Esophagus squamous epithelium (tissue), 5 donors: ENCODE measurements at regions not wholly inside any gene's neighbourhood (a gene's known extent, or its start where the extent isn't known, plus 50 kb on each side); places are given as distances from the start of the nearest gene placed in this dataset.

Source experiments
- DNase-seq: peaks from one replicate; lab custom pipeline; 2025; lab: John Stamatoyannopoulos, UW
- H3K27ac ChIP-seq, 4 donors: fragments of 200-600 bp; sonication (generic); one replicate each; pipeline ENCODE4 v1.5.1; 2016 to 2019; ENCODE audit warnings: mild to moderate bottlenecking in 1 of 4
- H3K27me3 ChIP-seq, 4 donors: fragments of 200-600 bp; sonication (generic); 1 replicate in 3 of 4; 2 replicates in 1 of 4; pipeline versions ENCODE4 v1.5.1 to v1.6.0; 2017 to 2021; ENCODE audit warnings: antibody characterized with exemption in 1 of 4
- H3K36me3 ChIP-seq, 3 donors: fragments of 200-600 bp; sonication (generic); one replicate each; pipeline ENCODE4 v1.5.1; 2016 to 2019
- H3K4me1 ChIP-seq, 3 donors: fragments of 200-600 bp; sonication (generic); one replicate each; pipeline ENCODE4 v1.5.1; 2017 to 2019
- H3K4me3 ChIP-seq, 4 donors: fragments of 200-600 bp; sonication (generic); 1 replicate in 3 of 4; 2 replicates in 1 of 4; pipeline ENCODE4 v1.5.1; 2016 to 2019; ENCODE audit warnings: mild to moderate bottlenecking in 2 of 4, moderate library complexity in 1 of 4
- H3K9me3 ChIP-seq, 3 donors: fragments of 200-600 bp; sonication (generic); one replicate each; pipeline ENCODE4 v1.5.1; 2016 to 2019
- POLR2A ChIP-seq, 4 donors: fragments of 450-650 bp; IDR thresholded peaks; one replicate each; pipeline ENCODE4 v1.6.1; 2017; ENCODE audit warnings: antibody characterized with exemption in 4 of 4, mild to moderate bottlenecking in 4 of 4, moderate library complexity in 3 of 4
- WGBS, 2 donors: methylation state at CpG; one replicate each; pipeline ENCODE4 v1.1.5; 2018; 5-methylcytosine and 5-hydroxymethylcytosine counted together
- intact Hi-C: fragments of 100-400 bp; cut with DNase I; formaldehyde crosslinking; loops from one replicate; pipeline ENCODE4 v1.15.0; 2022
- TF ChIP-seq, protein P1 (sequence below), 6 experiments: fragments of 450-650 bp in 4 of 6; fragments of 200-600 bp in 2 of 6; sonication (generic) in 2 of 6; IDR thresholded peaks; one replicate each; pipeline ENCODE4 v1.5.1; 2016 to 2019; ENCODE audit warnings: antibody characterized with exemption in 6 of 6, mild to moderate bottlenecking in 4 of 6, moderate library complexity in 4 of 6
- donor health status: DM: yes; HTN: yes; CAD: no.

DNA sequence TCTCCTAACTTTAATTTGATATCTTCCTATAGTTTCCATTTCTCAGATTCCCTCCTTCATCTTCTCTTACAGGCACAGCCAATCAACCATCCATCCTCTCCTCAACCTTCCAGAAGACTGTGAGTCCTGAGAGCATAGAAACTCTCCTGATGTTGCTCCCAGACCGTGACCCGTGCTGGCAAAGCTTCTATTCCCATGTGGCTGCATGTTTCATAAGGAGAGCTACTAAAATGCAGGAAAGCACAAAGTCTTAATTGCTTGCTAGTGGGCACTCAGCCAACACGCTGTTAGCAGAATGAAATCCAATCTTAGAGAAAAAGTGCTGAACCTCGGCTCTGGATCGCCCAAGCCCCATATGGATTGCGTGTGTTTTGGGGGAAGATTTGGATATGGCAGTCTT, 1244.7 kb upstream of the ZEB2 start:
- TF ChIP-seq, protein P1, sequence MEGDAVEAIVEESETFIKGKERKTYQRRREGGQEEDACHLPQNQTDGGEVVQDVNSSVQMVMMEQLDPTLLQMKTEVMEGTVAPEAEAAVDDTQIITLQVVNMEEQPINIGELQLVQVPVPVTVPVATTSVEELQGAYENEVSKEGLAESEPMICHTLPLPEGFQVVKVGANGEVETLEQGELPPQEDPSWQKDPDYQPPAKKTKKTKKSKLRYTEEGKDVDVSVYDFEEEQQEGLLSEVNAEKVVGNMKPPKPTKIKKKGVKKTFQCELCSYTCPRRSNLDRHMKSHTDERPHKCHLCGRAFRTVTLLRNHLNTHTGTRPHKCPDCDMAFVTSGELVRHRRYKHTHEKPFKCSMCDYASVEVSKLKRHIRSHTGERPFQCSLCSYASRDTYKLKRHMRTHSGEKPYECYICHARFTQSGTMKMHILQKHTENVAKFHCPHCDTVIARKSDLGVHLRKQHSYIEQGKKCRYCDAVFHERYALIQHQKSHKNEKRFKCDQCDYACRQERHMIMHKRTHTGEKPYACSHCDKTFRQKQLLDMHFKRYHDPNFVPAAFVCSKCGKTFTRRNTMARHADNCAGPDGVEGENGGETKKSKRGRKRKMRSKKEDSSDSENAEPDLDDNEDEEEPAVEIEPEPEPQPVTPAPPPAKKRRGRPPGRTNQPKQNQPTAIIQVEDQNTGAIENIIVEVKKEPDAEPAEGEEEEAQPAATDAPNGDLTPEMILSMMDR (IDR thresholded peaks at IDR 0.05): no peak
- no peak for TF ChIP-seq POLR2A (IDR thresholded peaks at IDR 0.05)
- Histone ChIP-seq H3K9me3 (no peaks in the 10 kb centered on the region), H3K4me1 (peaks cover 0 to 6% (median 0%) of the 10 kb centered on the region in 3 donors), H3K4me3 (no peak overlapping the region), H3K27ac (no peak overlapping the region), H3K36me3 (no peaks in the 10 kb centered on the region), H3K27me3 (no peaks in the 10 kb centered on the region)
- intact Hi-C loops: no loop called here
- 74 to 87% methylated on average over 6 of the region's 6 CpGs for WGBS, 2 donors
- no peak for DNase-seq

- intact Hi-C loops: no loop called here
- WGBS, 2 donors: 34 to 44% methylated on average over 4 of the region's 4 CpGs
- Histone ChIP-seq H3K9me3 (no peaks in the 10 kb centered on the region), H3K36me3 (no peaks in the 10 kb centered on the region), H3K4me1 (peaks cover 0 to 6% (median 0%) of the 10 kb centered on the region in 3 donors), H3K27me3 (no peaks in the 10 kb centered on the region), H3K4me3 (no peak overlapping the region), H3K27ac (peak overlapping the region in 2 of 4 donors; percentile 47 to 50)
- DNase-seq: no peak
- no peak for TF ChIP-seq POLR2A (IDR thresholded peaks at IDR 0.05)
- TF ChIP-seq, protein P1 (IDR thresholded peaks at IDR 0.05): no peak
Observed at GRCh38 chr2:145760781-145761649, 1241.1 kb upstream of the ZEB2 start.

DNA sequence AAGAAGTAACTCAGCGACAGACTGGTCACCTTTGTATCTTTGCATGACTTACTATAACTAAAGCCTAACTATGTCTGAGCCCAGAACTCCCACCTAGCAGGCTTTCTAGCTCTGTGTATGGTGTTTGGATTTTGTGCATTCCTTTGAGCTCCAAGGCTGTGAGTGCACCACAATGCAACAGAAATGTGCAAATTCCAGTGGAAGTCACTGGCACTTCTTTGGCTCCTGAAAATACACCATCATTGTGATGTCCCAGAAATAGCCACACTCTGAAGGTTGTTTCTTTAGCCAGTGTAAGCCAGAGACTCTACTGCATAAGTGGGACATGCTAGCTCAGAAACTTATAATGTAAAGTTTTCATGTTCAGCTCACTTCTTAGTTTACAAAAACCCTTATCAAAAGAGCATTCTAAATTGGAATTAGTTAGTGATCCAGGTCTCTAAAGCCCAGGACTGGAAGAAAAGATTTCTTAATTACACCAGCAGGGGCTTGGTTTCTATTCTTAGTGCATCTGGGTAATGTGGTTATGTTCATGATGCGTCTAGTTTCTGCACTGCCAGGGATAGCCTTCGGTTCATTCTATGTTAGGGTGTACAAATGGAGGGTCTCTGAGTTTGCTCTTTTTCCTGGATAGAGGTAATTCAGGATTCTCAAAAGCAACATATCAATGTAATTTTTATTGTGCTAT, 1239.5 kb upstream of the ZEB2 start:
- 65 to 100% methylated on average over 3 of the region's 3 CpGs for WGBS, 2 donors
- Histone ChIP-seq H3K36me3 (no peaks in the 10 kb centered on the region), H3K4me3 (no peak overlapping the region), H3K27ac (peak overlapping the region in 1 of 4 donors; percentile 47), H3K9me3 (no peaks in the 10 kb centered on the region), H3K4me1 (peaks cover 0 to 6% (median 0%) of the 10 kb centered on the region in 3 donors), H3K27me3 (no peaks in the 10 kb centered on the region)
- DNase-seq: no peak
- TF ChIP-seq POLR2A (IDR thresholded peaks at IDR 0.05): no peak
- TF ChIP-seq, protein P1 (IDR thresholded peaks at IDR 0.05): no peak
- intact Hi-C loops: no loop called here

- Histone ChIP-seq H3K36me3 (no peaks in the 10 kb centered on the region), H3K9me3 (no peaks in the 10 kb centered on the region), H3K4me1 (peaks cover 0 to 10% (median 8%) of the 10 kb centered on the region in 3 donors), H3K27me3 (no peaks in the 10 kb centered on the region), H3K27ac (no peak overlapping the region), H3K4me3 (no peak overlapping the region)
- intact Hi-C loops: no loop called here
- DNase-seq: no peak
- TF ChIP-seq, protein P1 (IDR thresholded peaks at IDR 0.05): no peak
- no peak for TF ChIP-seq POLR2A (IDR thresholded peaks at IDR 0.05)
- 40 to 48% methylated on average over 3 of the region's 3 CpGs for whole genome bisulfite sequencing, 2 donors
Observed at GRCh38 chr2:145757503-145758246, 1237.8 kb upstream of the ZEB2 start.
